ENCODE measurements at regions not wholly inside any gene's neighbourhood (a gene's known extent, or its start where the extent isn't known, plus 50 kb on each side); places are given as distances from the start of the nearest gene placed in this dataset.

GRCh38 chr2:60167089-60167488 is 386.4 kb downstream of the BCL11A start:
- TF ChIP-seq CTCF (IDR thresholded peaks at IDR 0.05): no peak
- TF ChIP-seq POLR2A (IDR thresholded peaks at IDR 0.05): no peak
